Suppressor macrophage treated with lipopolysaccharide for 1 hour (primary cell): ENCODE measurements at regions not wholly inside any gene's neighbourhood (a gene's known extent, or its start where the extent isn't known, plus 50 kb on each side); places are given as distances from the start of the nearest gene placed in this dataset.

Source experiments
- DNase-seq, 3 donors: peaks; one replicate each; pipeline ENCODE4 v3.0.0-alpha.2; 2020 to 2022

DNA sequence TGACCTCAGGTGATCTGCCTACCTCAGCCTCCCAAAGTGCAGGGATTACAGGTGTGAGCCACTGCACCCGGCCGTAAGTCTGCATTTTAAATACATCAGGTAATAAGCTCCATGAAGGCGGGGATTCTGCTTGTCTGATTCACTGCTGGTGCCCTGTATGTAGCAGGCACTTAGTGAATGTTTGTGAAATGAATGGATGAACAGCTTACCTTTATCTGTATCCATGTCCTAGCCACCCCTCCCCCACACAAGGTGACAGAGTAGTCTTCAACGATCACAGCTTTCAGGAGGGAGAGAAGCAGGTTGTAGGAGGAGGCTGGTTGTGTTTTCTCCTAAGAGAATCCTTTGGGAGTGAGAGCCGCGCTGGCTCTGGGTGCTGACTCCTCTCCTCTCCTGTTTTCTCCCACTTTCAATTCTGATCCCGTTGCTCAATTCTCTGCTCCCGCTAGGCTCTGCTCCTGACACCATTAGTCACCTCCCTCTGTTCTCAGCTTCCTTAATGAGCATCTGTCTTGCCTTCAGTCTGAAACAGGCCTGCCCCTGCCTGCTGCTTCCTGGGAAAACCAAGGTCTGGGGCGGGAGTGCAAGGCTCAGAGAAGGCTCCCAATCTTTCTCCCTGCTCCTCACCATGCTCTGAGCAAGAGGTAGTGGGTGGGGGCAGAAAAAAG, 88.8 kb upstream of the CTNNA1 start:
- peak; percentile 66 to 76 (median 68) for DNase-seq

- DNase-seq, result no peak
These were observed 88.4 kb upstream of the HSPA9 start for GRCh38 chr5:138663561-138663960.

DNA sequence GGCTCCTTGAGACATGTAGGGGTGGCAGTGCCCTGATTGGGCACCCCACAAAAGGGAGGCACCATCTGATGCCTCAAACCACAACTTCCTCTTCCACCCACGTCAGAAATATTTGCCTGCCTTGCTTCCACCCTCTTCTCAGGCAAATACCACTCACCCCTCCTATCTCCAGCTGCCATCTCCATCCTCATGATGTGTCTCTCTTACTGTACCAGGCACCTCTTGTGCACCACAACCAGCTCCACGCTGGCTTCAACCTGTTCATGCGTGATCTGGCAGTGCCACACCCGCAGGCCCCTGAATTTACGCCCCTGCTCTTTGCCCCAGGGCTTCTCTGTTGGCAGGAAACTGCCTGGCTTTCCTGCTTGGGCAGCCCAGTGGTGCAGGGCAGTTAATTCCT, 87.8 kb upstream of the HSPA9 start:
- peak; percentile 71 to 78 (median 75) for DNase-seq

DNA sequence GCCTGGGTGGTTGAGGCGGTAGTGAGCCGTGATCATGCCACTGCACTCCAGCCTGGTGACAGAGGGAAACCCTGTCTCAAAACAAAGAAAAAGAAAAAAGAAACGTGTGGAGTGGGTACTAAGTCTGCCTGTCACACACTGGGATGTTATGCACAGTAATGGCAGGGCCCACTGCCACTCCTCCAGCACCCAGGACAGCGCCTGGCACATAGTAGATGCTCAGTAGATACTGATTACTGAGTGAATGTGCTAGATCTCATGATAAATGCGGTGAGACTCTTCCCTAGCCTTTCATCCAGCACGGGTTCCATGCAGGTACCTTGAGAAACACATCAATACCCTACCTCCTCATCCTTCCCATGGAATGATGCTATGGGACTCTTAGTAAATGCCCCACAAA, 87.4 kb upstream of the HSPA9 start:
- peak; percentile 35 to 55 (median 37) for DNase-seq

DNA sequence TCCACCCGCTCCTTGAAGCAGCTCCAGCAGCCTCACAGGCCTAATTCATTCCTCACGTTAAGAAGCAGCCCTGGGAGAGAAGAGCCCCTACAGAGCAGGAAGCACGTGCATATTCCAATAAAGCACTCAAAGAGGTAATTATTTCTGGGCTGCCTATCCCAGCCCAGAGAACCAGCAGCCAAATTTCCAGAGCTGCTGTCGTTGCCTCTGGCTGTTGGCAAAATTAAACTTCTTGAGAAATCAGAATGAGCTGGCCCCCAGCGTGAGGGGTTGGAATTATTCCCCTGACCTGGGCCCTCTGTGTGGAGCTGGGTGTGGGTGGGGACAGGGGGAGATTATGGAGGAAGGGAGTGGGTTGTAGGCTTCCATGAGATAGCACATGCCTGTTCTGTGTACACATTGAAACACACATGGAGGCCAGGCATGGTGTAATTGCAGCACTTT, 86.8 kb upstream of the HSPA9 start:
- DNase-seq, result no peak

GRCh38 chr5:138661291-138661960, 86.2 kb upstream of the HSPA9 start:
- peak; percentile 54 to 63 (median 61) for DNase-seq

DNA sequence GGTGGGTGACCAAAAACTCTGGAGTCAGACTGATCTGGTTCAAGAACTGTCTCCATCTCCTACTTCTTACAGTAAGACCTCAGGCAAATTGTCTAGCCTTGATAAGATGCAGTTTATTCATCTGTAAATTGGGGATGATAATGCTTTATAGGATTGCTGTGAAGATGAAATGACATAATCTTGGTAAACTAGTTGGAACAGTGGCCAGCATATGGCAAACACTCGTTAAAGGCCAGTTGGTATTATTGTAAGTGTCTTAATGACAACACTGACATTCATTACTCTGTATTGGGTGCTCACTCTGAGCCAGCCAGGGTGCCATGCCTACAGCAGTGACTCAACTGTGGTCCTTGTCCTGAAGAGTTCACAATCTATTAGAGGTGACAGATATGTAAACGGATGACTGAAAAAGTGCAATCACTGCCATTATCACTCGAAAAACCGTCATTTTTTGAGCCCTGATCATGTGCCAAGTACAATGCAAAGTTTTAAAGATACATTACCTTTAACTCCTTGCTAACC, 84.9 kb upstream of the HSPA9 start:
- DNase-seq, result no peak

DNA sequence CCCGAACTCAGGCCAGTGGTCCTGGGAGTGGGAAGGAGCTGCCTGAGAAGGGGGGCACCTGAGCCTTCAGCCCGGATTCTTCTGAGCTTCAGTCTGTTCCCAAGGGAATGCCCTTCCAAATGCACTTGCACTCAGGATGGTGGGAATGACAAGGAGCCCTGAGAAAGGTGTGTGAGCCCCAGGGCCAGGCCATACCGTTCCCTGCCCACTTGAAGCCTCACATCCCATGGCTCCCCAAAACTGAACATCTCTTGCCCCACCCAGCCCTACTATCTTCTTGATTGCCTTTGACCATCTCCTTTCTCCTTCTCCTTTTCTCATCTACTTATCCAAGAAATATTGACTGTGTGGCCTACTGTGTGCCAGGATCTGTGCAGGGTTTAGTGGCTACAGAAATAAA, 84.4 kb upstream of the HSPA9 start:
- DNase-seq, result no peak

DNA sequence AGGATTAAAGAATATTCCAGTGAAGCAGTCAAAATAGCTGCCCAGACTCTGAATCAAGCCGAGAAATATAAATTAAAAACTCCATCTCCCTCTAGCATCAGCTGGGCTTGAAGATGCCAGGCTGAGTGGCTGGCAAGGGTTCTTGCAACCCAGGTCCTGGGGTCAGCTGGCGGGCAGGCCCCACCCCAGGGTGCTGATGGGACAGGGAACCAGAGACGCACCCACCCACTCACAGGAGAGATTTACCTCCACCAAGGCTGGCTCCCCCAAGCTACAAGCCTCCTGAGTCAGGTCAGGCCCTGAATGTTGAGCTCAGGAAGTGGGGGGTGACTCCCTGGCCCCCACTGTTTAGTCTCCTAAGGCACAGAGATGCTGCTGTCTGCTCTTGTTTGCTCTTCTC, 83.9 kb upstream of the HSPA9 start:
- DNase-seq, result no peak

GRCh38 chr5:138658676-138659075, 83.5 kb upstream of the HSPA9 start:
- DNase-seq, result no peak

GRCh38 chr5:138657360-138657759, 82.2 kb upstream of the HSPA9 start:
- no peak for DNase-seq

DNA sequence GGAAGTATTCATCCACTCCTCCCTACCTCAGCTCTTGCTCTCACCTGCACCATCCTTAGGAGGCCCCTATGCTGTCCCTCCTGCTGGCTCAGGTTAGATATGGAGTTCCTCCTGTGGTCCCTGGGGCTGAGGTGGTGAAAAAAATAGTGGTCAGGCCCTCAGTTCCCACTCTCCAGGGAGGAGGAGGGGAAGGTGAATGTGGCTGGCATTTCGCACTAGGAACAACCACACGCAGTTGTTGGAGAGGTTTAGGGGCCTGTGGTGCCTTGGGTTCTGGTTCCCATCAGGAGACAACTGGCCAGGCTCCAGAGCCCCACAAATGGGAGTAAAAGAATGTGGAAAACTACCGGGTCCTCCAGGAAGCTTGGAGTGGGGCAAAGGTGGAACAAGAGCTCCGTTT, 81.7 kb upstream of the HSPA9 start:
- DNase-seq, result no peak

GRCh38 chr5:138655530-138656190, 80.5 kb upstream of the HSPA9 start:
- DNase-seq, result no peak

DNA sequence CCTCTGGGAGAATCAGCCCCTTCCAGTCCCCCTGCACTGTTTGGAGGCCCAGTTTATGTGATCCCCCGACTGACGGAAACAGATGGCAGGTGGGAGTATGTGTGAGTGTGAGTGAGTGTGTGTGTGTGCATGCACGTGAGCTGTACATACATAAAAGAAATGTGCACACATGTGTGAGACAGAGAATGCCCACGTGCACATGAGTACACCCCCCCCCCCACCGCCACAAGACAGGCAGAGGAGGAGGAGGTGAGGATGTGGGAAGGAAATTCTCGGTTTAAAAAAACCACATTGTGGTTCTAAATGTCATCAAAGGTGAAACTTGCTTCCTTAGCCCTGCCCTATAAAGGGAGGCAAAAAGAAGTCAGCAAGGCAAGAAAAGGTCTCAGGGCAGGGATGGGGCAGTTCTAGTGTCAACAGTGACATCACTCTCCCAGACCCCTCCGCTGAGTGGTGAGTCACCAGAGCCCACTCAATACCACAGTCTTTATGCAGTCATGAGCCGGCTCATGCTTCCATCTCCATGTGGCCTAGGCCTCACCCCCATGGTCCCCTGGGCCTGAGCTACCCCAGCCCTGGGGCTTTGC, 79.2 kb upstream of the HSPA9 start:
- peak; percentile 53 to 68 (median 62) for DNase-seq

DNA sequence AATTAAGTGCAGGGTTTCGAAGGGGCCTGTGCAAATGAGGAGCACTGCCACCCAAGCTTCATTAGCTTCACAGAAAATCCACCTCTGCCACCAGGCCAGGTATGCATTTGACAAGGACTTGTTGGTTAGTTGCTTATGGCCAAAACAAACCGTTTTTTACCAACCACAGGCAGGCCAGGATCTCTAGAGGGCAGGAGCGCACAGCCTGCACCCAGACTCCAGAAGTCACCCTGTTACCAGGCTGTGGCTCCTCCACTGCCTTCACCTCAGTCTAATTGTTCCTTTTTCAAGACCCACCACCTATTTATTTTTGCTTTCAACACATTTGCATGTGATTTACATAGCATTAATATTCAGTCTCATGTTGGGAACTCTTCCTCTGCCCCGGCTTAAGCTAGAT, 78.3 kb upstream of the HSPA9 start:
- no peak for DNase-seq

GRCh38 chr5:138651767-138652117, 76.5 kb upstream of the HSPA9 start:
- DNase-seq, result no peak

GRCh38 chr5:138651058-138651766, 76.0 kb upstream of the HSPA9 start:
- DNase-seq, result no peak

GRCh38 chr5:138650196-138650595, 75.0 kb upstream of the HSPA9 start:
- DNase-seq, result no peak

GRCh38 chr5:138649775-138650174, 74.6 kb upstream of the HSPA9 start:
- no peak for DNase-seq

GRCh38 chr5:138649316-138649720, 74.1 kb upstream of the HSPA9 start:
- DNase-seq, result no peak

GRCh38 chr5:138648841-138649240, 73.6 kb upstream of the HSPA9 start:
- no peak for DNase-seq

- no peak for DNase-seq
These were observed 72.7 kb upstream of the HSPA9 start for GRCh38 chr5:138647794-138648410.
